ENCODE measurements at regions not wholly inside any gene's neighbourhood (a gene's known extent, or its start where the extent isn't known, plus 50 kb on each side); places are given as distances from the start of the nearest gene placed in this dataset.
A peak's percentile ranks its signal among the peaks of the same experiment; 100 is the strongest.

GRCh38 chr2:177024765-177025164 lies 187.8 kb upstream of the HNRNPA3 start:
- Histone ChIP-seq H3K9me3 (ENCODE audit: control insufficient read depth, insufficient read depth, low read depth, low read length) (no peaks in the 10 kb centered on the region), H3K27ac (ENCODE audit: extremely low read depth, low read depth, low read length) (no peak overlapping the region), H3K4me1 (ENCODE audit: control insufficient read depth, insufficient read depth, low read length) (peaks cover 31% of the 10 kb centered on the region), H3K36me3 (ENCODE audit: control insufficient read depth in 2 of 2, insufficient read depth in 1 of 2, low read length in 2 of 2) (no peaks in the 10 kb centered on the region), H3K4me3 (ENCODE audit: low read depth, low read length) (no peak overlapping the region)
- POLR2A ChIA-PET, result no interaction called here
- CTCF ChIA-PET, result interaction anchor here (1.2 to 1.7 kb wide), 2 partner anchors 28 to 123 kb away, joined by 3 to 4 read pairs; no protein-coding TSS in a partner anchor
- no peak for TF ChIP-seq ZNF654 (tag by site-specific recombination; IDR thresholded peaks at IDR 0.05; ENCODE audit: low read depth)
- TF ChIP-seq ZSCAN23 (tag by site-specific recombination; IDR thresholded peaks at IDR 0.05), result no peak
- TF ChIP-seq CTCF (tag by site-specific recombination; IDR thresholded peaks at IDR 0.05), result no peak
- no peak for TF ChIP-seq REPIN1 (tag by site-specific recombination; IDR thresholded peaks at IDR 0.05; ENCODE audit: low read depth)
- no peak for TF ChIP-seq ZNF416 (tag by site-specific recombination; IDR thresholded peaks at IDR 0.05)
- TF ChIP-seq SCRT1 (tag by site-specific recombination; IDR thresholded peaks at IDR 0.05; ENCODE audit: borderline replicate concordance), result no peak
- TF ChIP-seq ZNF335 (tag by site-specific recombination; conservative IDR thresholded peaks at IDR 0.05), result no peak
- no peak for TF ChIP-seq ZNF560 (tag by site-specific recombination; IDR thresholded peaks at IDR 0.05; ENCODE audit: borderline replicate concordance)
- TF ChIP-seq ZNF777 (tag by site-specific recombination; IDR thresholded peaks at IDR 0.05; ENCODE audit: borderline replicate concordance), result no peak
- TF ChIP-seq ZNF623 (tag by site-specific recombination; IDR thresholded peaks at IDR 0.05), result no peak
- no peak for TF ChIP-seq ZNF157 (tag by site-specific recombination; IDR thresholded peaks at IDR 0.05)
- TF ChIP-seq ZBTB17 (tag by site-specific recombination; IDR thresholded peaks at IDR 0.05), result 0 out of 2 replicates have a peak, but pooled peaks have one; percentile 26
- peak; percentile 90 for TF ChIP-seq ZIC2 (tag by site-specific recombination; IDR thresholded peaks at IDR 0.05)
- TF ChIP-seq ZNF629 (tag by site-specific recombination; IDR thresholded peaks at IDR 0.05), result peak; percentile 41; the same call in 1 of the 2 replicates
- no peak for TF ChIP-seq ZFP37 (tag by site-specific recombination; IDR thresholded peaks at IDR 0.05)
- no peak for TF ChIP-seq ZNF341 (tag by site-specific recombination; IDR thresholded peaks at IDR 0.05; ENCODE audit: low read depth)
- TF ChIP-seq SP2 (tag by site-specific recombination; IDR thresholded peaks at IDR 0.05), result no peak
- no peak for TF ChIP-seq ZXDB (tag by site-specific recombination; IDR thresholded peaks at IDR 0.05)
- no peak for TF ChIP-seq ZNF580 (tag by site-specific recombination; IDR thresholded peaks at IDR 0.05)
- no peak for TF ChIP-seq KLF17 (tag by site-specific recombination; IDR thresholded peaks at IDR 0.05)
- no peak for TF ChIP-seq ZBTB26 (tag by site-specific recombination; optimal IDR thresholded peaks at IDR 0.05)
- TF ChIP-seq PRDM2 (tag by site-specific recombination; IDR thresholded peaks at IDR 0.05; ENCODE audit: borderline replicate concordance), result no peak
- no peak for TF ChIP-seq SP7 (tag by site-specific recombination; IDR thresholded peaks at IDR 0.05)
- TF ChIP-seq ZNF707 (tag by site-specific recombination; IDR thresholded peaks at IDR 0.05), result no peak
- TF ChIP-seq ZBTB49 (tag by site-specific recombination; IDR thresholded peaks at IDR 0.05; ENCODE audit: low read depth), result no peak
- TF ChIP-seq ZNF843 (tag by site-specific recombination; IDR thresholded peaks at IDR 0.05), result no peak
- no peak for TF ChIP-seq KLF9 (tag by site-specific recombination; IDR thresholded peaks at IDR 0.05; ENCODE audit: low read depth)
- TF ChIP-seq ZFP41 (tag by site-specific recombination; IDR thresholded peaks at IDR 0.05; ENCODE audit: borderline replicate concordance), result no peak
